HG02610 (cell line): ENCODE measurements at regions not wholly inside any gene's neighbourhood (a gene's known extent, or its start where the extent isn't known, plus 50 kb on each side); places are given as distances from the start of the nearest gene placed in this dataset.
"Not testable (repeated sequence)": the region's sequence is repeated elsewhere in the genome, so short reads cannot be mapped to it uniquely, and the experiment has no call there.

Source experiments
- ATAC-seq: cut with Tn5 transposase; IDR thresholded peaks from one replicate; pipeline ENCODE4 v1.9.1; 2021; ENCODE audit warnings: mild to moderate bottlenecking, moderate library complexity; ENCODE audit not compliant: unreplicated experiment

GRCh38 chr4:167908816-167909215, 183.5 kb upstream of the ANXA10 start:
- ATAC-seq = no peak

GRCh38 chr4:167912535-167912934, 179.8 kb upstream of the ANXA10 start:
- not testable (repeated sequence) for ATAC-seq

GRCh38 chr4:167918077-167918476, 174.3 kb upstream of the ANXA10 start:
- no peak for ATAC-seq

DNA sequence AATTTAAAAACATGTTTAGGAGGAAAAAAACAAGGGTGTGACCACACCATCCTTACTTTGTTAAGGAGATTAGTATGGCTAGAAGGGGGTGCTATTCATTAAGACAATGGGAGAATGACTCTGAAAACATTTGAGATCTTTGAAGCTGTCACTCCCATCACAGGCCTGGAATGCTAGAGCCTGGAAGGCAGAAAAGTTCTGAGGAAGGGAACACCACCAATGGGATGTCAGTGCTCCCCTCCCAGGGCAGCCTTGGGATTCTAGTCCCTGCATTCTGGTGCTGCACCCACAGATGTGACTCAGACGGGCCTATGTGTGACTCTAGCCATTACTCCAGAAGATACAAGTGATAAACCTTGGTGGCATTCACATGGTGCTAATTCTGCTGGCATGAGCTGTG, 162.2 kb upstream of the ANXA10 start:
- no peak for ATAC-seq

DNA sequence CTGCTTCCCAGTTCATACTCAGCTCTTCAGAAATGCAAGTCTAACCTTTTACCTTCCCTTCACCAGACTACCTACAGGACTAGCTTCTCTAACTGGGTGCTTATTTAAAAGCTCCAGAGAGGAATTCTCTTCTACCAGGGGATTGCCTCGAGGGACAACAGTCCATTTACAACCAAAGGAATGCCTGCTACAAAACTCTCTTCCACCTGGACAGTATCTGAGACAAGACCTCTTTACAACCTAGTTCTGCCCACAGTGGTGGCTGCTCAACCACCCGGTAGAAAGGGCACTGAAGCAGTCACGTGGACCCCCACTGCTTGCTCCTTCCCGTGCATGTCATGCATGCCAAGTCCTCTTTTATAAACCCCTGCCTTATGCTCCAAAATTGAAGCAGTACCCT, 158.1 kb upstream of the ANXA10 start:
- ATAC-seq = no peak

DNA sequence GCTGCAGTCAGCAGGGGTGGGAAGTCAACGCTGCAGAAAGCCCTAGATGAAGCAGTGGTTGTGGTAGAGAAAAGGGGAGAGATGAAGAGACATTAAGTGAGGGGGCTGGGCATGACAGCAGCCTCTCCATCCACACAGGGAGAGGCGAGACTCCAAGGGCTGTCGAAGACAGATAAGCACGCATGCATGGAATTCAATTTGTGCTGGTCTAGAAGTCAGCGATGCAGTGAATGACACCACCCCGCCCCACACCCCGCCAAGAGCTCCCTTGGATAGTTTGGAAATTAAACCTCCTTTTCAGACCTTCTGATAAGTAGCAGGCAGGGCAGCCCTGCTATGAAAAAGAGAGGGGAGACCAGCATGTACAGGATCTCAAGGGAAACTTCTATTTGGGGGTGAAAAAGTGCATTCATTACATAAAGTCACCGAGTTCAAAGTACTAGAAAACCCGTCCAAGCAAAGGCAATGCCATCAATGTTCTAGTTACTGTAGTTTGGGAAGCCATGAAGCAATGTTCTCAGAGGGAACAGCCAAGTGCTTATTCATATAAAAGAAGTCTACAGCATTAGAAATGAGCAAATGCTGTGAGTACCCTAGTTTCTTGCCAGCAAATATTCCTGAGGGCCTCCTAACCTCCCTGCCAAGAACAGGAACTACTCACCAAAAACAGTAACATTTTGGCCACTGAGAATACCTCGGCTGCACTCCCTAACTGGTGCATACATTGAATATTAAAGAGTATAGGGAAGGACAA, 152.3 kb upstream of the ANXA10 start:
- no peak for ATAC-seq

DNA sequence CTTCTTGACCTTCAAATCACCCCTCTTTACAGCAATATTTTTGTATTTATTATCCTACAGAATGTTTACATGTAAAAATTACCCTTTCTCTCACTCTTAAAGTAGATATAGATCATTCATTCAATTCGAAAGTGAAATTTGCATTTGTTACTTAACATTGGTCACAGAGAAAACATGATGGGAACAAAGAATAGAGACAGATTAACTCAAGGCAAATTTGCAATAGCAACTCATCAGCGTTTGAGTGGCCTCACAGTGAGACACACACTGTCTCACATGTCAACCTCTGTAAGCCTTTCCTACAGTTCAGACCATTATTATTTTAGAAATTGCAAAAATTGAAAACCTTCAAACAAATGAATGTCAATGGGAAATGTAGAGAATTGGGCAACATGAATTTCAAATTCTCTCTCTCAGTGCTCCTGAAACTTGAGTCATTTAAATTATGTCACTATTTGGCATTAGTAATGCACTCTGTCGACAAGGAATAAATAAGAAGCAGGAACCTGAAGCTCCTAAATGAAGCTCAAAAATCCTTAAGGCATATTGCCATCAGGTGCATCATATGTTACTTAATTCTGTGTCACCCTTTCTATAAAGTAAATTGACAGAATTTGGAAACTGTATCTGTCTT, 148.3 kb upstream of the ANXA10 start:
- ATAC-seq = peak; percentile 81

DNA sequence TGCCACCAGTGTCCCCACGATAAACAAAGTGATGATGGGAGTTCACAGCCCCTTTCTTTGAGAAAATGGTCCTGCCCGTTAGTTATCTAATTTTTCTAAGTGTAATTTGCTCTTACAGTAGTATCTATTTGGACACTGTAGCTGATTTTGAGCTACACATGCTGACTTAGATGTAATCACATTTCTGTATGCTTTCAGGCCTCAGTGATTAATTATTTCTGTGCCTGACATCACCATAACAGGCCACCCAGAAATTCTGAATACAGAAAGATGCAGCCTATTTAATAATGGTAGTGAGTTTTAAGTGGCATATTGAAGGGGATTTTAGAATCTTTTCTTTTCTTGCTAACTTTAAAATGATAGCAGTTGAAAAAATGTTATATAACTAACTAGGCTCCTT, 147.6 kb upstream of the ANXA10 start:
- ATAC-seq = no peak

DNA sequence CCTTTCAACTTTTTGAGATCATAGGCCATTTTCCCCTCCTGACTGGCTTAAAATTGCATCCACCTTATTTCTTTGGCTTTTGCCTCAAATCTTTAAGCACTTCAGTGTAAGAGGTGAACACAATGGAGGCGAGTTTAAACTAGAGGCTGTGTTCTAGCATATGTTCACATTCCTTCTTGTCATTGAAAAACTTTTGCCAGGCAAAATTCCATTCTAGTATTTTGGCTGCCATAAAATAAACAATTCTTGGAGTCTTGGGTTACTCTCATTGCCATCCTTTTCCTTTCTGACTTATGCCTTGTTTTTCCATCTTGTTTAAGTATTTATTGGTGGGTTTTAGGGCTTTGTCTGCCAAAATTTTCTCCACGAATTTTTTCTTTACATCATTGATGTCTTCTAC, 137.3 kb upstream of the ANXA10 start:
- ATAC-seq = no peak

GRCh38 chr4:167956676-167957075, 135.7 kb upstream of the ANXA10 start:
- ATAC-seq = no peak

DNA sequence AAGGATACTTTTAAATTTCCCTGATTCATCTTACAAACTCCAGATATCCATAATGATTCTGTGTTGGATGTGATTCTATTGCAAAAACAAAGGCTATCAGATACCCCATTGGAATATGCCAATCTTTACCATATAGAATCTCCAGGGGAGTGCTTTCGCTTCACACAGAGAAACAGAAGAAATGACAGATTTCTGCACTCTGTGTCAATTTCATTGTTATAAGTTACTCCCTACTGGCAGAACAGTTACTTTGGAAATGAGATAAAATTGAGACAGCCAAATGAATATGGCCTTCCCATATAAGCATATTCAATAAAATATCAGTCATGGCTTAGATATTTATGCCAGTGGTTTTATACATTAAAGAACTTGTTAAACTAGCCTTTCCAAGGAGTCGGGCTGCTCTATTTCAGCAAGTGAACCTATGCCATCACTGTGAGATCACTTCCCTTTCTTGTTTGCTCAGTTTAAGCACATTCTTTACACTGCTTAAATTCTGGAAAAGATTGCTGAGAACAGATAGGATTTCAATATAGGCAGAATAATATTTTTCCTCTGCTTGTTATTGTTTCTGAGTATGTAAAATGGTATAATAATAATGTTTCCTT, 127.5 kb upstream of the ANXA10 start:
- no peak for ATAC-seq

DNA sequence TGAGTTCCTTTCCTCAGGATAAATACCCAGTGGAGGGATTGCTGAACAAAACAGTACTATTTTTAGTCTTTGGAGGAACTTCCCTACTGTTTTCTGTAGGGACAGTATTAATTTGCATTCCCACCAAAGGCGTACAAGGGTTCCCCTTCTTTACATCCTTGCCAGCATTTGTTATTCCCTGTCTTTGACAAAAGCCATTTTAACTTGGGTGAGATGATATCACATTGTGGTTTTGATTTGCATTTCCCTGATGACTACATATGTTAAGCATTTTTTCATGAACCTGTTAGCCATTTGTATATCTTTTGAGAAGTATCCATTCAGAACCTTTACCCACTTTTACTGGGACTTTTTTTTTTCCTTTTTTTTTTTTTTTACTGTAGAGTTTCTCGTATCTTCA, 126.2 kb upstream of the ANXA10 start:
- no peak for ATAC-seq

GRCh38 chr4:167973513-167973912, 118.8 kb upstream of the ANXA10 start:
- ATAC-seq = no peak

DNA sequence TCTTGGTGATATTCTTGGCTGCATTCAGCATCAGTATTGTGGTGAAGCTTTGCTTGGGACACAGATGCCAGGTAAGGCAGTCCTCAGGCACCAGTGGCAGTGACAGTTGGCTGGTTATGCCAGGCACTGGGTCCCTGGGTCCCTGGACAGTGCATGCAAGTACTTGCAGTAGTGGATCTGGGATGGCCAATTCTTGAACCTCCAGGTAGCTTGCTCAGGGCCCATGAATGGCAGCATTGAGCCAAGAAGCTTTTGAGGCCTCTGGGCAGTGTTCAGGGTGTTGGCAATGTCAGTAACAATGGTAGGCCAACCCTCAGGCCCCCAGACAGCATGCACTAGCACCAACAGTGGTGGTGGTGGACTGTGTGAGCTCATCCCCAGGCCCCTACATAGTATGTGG, 106.8 kb upstream of the ANXA10 start:
- ATAC-seq = no peak

GRCh38 chr4:167986044-167986443, 106.3 kb upstream of the ANXA10 start:
- ATAC-seq = no peak

GRCh38 chr4:167987285-167987684, 105.1 kb upstream of the ANXA10 start:
- ATAC-seq = no peak

GRCh38 chr4:167989815-167990214, 102.5 kb upstream of the ANXA10 start:
- ATAC-seq = no peak

- not testable (repeated sequence) for ATAC-seq
These were observed 84.2 kb upstream of the ANXA10 start for GRCh38 chr4:168008112-168008511.

DNA sequence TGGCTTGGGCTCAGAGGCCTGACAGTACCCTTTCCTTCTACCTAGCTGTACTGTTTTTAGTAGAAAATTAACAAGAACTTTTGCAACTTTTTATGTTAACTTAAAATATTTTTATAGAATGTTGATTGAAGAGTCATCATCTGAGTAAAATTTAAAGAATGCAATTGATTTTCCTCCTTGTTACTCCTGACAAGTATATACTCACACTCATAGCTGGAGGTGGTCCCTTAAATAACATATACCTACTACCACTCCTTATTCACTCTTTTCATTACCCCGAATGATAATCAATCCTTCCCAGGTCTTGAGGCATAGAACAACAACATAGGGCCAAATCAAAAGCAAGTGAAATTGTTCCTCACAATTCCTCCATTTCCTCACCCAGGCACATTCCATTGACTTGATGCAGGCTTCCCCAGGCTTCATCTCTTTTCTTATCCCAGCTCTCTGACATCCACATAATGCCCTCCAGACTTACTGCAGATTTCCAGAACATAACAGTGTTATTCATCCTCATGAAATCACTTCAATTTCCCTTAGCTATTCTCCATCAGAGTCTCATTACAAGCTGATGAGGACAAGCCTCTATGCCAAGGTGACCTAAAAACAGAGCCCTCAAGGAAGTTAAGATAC, 73.2 kb upstream of the ANXA10 start:
- no peak for ATAC-seq

- ATAC-seq = no peak
These were observed 72.4 kb upstream of the ANXA10 start for GRCh38 chr4:168019921-168020320.

GRCh38 chr4:168021666-168022065, 70.7 kb upstream of the ANXA10 start:
- ATAC-seq = no peak

DNA sequence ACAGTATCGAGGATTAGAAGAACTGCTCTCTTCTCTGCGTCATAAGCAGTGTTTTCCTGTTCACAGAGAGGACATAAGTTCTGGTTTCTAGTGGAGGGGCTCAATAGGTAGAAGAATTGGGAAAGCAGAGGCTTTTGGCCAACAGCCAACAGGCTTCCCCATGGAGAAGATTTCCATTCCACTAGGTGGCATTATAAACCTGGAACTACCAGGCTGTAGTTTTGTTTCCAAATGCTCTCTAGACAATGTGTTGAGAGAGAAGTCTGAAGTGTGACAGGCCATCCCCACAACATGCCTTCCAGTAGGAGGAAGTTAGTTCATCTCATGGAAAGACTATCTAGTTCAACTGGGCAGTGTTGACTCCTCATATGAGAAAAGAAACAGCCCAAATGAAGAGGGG, 63.8 kb upstream of the ANXA10 start:
- no peak for ATAC-seq
